GM23338 (cell line): ENCODE measurements at regions not wholly inside any gene's neighbourhood (a gene's known extent, or its start where the extent isn't known, plus 50 kb on each side); places are given as distances from the start of the nearest gene placed in this dataset.

Experiments used
- ATAC-seq: fragments of 200-7000 bp; cut with Tn5 transposase; 3 replicates; pipeline ENCODE4 v1.9.1; 2020
- DNase-seq: peaks from one replicate; pipeline ENCODE4 v3.0.0-alpha.2; 2015; ENCODE audit warnings: low spot score
- H2AFZ ChIP-seq: fragments of 200-600 bp; sonication (generic); 2 replicates; pipeline ENCODE4 v1.8.0; 2016; ENCODE audit warnings: antibody characterized with exemption, mild to moderate bottlenecking, moderate library complexity
- H3F3A ChIP-seq: fragments of 200-600 bp; sonication (generic); replicated peaks from 2 replicates; pipeline ENCODE4 v1.8.0; 2017; ENCODE audit warnings: antibody characterized with exemption, mixed run types, low read depth
- H3K27ac ChIP-seq: fragments of 200-600 bp; sonication (generic); 2 replicates; pipeline ENCODE4 v1.6.1; 2016; ENCODE audit warnings: low read depth
- H3K27me3 ChIP-seq: fragments of 200-600 bp; sonication (generic); 2 replicates; pipeline ENCODE4 v1.8.0; 2016; ENCODE audit warnings: mild to moderate bottlenecking, mixed run types, moderate library complexity; ENCODE audit not compliant: insufficient read depth
- H3K36me3 ChIP-seq: fragments of 200-600 bp; sonication (generic); 2 replicates; pipeline ENCODE4 v1.8.0; 2016; ENCODE audit warnings: mild to moderate bottlenecking; ENCODE audit not compliant: insufficient read depth
- H3K4me1 ChIP-seq: fragments of 200-600 bp; sonication (generic); 2 replicates; pipeline ENCODE4 v1.8.0; 2016; ENCODE audit warnings: mild to moderate bottlenecking, moderate library complexity; ENCODE audit not compliant: insufficient read depth
- H3K4me2 ChIP-seq: fragments of 200-600 bp; sonication (generic); 2 replicates; pipeline ENCODE4 v1.7.1; 2017; ENCODE audit warnings: mixed run types
- H3K4me3 ChIP-seq: fragments of 200-600 bp; sonication (generic); 2 replicates; pipeline ENCODE4 v1.6.1; 2016; ENCODE audit warnings: mixed run types
- H3K79me2 ChIP-seq: fragments of 200-600 bp; sonication (generic); replicated peaks from 2 replicates; pipeline ENCODE4 v1.8.0; 2017; ENCODE audit warnings: mild to moderate bottlenecking; ENCODE audit not compliant: insufficient read depth
- H3K9me2 ChIP-seq: fragments of 200-600 bp; sonication (generic); 2 replicates; pipeline ENCODE4 v1.8.0; 2017; ENCODE audit not compliant: insufficient read depth
- H4K20me1 ChIP-seq: fragments of 200-600 bp; sonication (generic); replicated peaks from 2 replicates; pipeline ENCODE4 v1.8.0; 2017; ENCODE audit warnings: mild to moderate bottlenecking; ENCODE audit not compliant: insufficient read depth
- H3K27ac Mint-ChIP-seq: 2 replicates; pipeline ENCODE4 v1.8.0; 2020; ENCODE audit warnings: inconsistent platforms, mild to moderate bottlenecking, moderate library complexity, mixed read lengths
- H3K27me3 Mint-ChIP-seq: 3 replicates; pipeline ENCODE4 v1.8.0; 2022; ENCODE audit warnings: low read depth, mild to moderate bottlenecking, moderate library complexity, mixed read lengths, inconsistent platforms; ENCODE audit not compliant: insufficient read depth, poor library complexity
- H3K36me3 Mint-ChIP-seq: 3 replicates; pipeline ENCODE4 v1.8.0; 2021; ENCODE audit warnings: low read depth, mild to moderate bottlenecking, inconsistent platforms, moderate library complexity, mixed read lengths
- H3K4me1 Mint-ChIP-seq: 3 replicates; pipeline ENCODE4 v1.8.0; 2020; ENCODE audit warnings: mild to moderate bottlenecking, inconsistent platforms, mixed read lengths
- H3K4me3 Mint-ChIP-seq: 3 replicates; pipeline ENCODE4 v1.8.0; 2021; ENCODE audit warnings: moderate library complexity, mild to moderate bottlenecking, inconsistent platforms, mixed read lengths
- H3K9me3 Mint-ChIP-seq: 3 replicates; pipeline ENCODE4 v1.8.0; 2020; ENCODE audit warnings: moderate library complexity, mild to moderate bottlenecking, inconsistent platforms, mixed read lengths
- CREB1 ChIP-seq: fragments of 250-450 bp; sonication (Bioruptor Pico); IDR thresholded peaks from 2 replicates; pipeline ENCODE4 v1.5.0; 2020; ENCODE audit warnings: low read depth, mild to moderate bottlenecking, moderate library complexity
- EZH2 ChIP-seq: fragments of 200-600 bp; sonication (generic); IDR thresholded peaks from one replicate; pipeline ENCODE4 v1.8.0; 2017; ENCODE audit warnings: antibody characterized with exemption, mild to moderate bottlenecking, low read depth; ENCODE audit not compliant: unreplicated experiment
- EZH2phosphoT487 ChIP-seq: fragments of 200-600 bp; sonication (generic); IDR thresholded peaks from one replicate; pipeline ENCODE4 v1.8.1; 2018; ENCODE audit warnings: antibody characterized with exemption; ENCODE audit not compliant: unreplicated experiment
- JUNB ChIP-seq: IDR thresholded peaks from one replicate; pipeline ENCODE4 v1.6.1; 2016; ENCODE audit warnings: antibody characterized with exemption; ENCODE audit not compliant: unreplicated experiment
- NANOG ChIP-seq: IDR thresholded peaks from 2 replicates; pipeline ENCODE4 v1.6.1; 2016; ENCODE audit warnings: antibody characterized with exemption, borderline replicate concordance
- POLR2AphosphoS5 ChIP-seq: IDR thresholded peaks from 2 replicates; pipeline ENCODE4 v1.6.1; 2016; ENCODE audit warnings: antibody characterized with exemption, low read depth
- STAT1 ChIP-seq: IDR thresholded peaks from one replicate; pipeline ENCODE4 v1.6.1; 2016; ENCODE audit warnings: antibody characterized with exemption; ENCODE audit not compliant: unreplicated experiment
- ZNF114 ChIP-seq: fragments of 250-450 bp; sonication (Bioruptor Pico); IDR thresholded peaks from 2 replicates; pipeline ENCODE4 v1.5.0; 2020; ENCODE audit warnings: mild to moderate bottlenecking, moderate library complexity
- TF ChIP-seq, protein P1 (sequence below): fragments of 250-450 bp; sonication (Bioruptor Pico); IDR thresholded peaks from 2 replicates; pipeline ENCODE4 v1.5.0; 2020; ENCODE audit warnings: mild to moderate bottlenecking, moderate library complexity
- TF ChIP-seq, protein P2 (sequence below): IDR thresholded peaks from one replicate; pipeline ENCODE4 v1.6.1; 2018; ENCODE audit warnings: antibody characterized with exemption; ENCODE audit not compliant: unreplicated experiment
- TF ChIP-seq, protein P3 (sequence below): IDR thresholded peaks from 2 replicates; pipeline ENCODE4 v1.6.1; 2016; ENCODE audit warnings: antibody characterized with exemption

DNA sequence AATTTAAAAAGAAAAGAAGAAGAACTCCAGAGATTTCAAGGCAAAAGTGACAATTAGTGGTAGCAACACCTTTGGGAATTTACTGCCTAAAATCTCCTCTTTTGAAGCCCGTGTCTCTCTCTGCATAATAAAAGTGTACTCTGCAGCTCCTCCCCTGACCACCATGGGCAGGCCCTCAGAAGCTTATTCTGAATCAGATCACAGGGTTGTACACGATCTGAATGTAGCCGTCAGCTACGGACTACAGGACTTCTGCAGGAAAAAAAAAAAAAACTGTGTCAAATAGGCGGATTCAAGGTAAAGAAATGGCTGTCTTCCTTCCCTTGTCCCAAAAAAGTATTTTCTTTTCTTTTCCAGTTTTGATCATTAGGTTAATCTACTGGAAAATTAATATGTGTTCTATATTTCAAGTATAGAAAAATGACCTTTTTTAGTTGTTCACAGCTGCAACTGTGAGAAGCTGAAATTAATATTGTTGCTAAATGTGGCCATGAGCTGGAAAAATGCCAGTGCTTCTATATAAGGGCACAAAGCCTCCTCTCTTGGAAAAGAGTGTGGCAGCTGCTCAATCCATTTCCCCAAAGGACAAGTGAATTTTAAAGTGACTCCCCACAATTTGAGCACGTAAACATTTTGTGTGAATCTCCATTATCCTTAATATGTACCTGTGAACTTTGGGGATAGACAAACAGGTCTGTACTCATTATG, 397.4 kb downstream of the C6orf118 start (continued):
- TF ChIP-seq, protein P1, sequence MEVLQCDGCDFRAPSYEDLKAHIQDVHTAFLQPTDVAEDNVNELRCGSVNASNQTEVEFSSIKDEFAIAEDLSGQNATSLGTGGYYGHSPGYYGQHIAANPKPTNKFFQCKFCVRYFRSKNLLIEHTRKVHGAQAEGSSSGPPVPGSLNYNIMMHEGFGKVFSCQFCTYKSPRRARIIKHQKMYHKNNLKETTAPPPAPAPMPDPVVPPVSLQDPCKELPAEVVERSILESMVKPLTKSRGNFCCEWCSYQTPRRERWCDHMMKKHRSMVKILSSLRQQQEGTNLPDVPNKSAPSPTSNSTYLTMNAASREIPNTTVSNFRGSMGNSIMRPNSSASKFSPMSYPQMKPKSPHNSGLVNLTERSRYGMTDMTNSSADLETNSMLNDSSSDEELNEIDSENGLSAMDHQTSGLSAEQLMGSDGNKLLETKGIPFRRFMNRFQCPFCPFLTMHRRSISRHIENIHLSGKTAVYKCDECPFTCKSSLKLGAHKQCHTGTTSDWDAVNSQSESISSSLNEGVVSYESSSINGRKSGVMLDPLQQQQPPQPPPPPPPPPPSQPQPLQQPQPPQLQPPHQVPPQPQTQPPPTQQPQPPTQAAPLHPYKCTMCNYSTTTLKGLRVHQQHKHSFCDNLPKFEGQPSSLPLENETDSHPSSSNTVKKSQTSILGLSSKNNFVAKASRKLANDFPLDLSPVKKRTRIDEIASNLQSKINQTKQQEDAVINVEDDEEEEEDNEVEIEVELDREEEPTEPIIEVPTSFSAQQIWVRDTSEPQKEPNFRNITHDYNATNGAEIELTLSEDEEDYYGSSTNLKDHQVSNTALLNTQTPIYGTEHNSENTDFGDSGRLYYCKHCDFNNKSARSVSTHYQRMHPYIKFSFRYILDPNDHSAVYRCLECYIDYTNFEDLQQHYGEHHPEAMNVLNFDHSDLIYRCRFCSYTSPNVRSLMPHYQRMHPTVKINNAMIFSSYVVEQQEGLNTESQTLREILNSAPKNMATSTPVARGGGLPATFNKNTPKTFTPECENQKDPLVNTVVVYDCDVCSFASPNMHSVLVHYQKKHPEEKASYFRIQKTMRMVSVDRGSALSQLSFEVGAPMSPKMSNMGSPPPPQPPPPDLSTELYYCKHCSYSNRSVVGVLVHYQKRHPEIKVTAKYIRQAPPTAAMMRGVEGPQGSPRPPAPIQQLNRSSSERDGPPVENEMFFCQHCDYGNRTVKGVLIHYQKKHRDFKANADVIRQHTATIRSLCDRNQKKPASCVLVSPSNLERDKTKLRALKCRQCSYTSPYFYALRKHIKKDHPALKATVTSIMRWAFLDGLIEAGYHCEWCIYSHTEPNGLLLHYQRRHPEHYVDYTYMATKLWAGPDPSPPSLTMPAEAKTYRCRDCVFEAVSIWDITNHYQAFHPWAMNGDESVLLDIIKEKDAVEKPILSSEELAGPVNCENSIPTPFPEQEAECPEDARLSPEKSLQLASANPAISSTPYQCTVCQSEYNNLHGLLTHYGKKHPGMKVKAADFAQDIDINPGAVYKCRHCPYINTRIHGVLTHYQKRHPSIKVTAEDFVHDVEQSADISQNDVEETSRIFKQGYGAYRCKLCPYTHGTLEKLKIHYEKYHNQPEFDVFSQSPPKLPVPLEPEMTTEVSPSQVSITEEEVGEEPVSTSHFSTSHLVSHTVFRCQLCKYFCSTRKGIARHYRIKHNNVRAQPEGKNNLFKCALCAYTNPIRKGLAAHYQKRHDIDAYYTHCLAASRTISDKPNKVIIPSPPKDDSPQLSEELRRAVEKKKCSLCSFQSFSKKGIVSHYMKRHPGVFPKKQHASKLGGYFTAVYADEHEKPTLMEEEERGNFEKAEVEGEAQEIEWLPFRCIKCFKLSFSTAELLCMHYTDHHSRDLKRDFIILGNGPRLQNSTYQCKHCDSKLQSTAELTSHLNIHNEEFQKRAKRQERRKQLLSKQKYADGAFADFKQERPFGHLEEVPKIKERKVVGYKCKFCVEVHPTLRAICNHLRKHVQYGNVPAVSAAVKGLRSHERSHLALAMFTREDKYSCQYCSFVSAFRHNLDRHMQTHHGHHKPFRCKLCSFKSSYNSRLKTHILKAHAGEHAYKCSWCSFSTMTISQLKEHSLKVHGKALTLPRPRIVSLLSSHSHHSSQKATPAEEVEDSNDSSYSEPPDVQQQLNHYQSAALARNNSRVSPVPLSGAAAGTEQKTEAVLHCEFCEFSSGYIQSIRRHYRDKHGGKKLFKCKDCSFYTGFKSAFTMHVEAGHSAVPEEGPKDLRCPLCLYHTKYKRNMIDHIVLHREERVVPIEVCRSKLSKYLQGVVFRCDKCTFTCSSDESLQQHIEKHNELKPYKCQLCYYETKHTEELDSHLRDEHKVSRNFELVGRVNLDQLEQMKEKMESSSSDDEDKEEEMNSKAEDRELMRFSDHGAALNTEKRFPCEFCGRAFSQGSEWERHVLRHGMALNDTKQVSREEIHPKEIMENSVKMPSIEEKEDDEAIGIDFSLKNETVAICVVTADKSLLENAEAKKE (CRISPR knock-in tag) = no peak

DNA sequence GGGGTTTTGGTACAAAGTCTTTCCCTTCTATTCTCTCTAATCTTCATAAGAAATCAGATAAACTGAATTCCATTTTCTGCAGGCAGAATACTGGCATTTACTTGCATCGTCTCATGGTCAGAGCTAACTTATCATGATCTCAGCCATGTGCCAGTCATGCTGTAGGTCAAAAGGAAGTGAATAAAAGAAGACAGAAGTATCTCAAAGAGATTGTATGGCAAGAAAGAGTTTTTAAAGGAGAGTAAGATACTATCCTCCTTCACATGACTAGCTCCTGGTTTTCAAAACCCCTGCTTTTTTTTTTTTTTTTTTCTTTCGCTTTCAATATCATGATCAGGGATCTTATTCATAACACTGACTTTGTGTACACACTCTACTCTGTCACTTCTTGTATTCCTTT, 398.3 kb downstream of the C6orf118 start:
- Histone ChIP-seq H3K36me3 (no peaks in the 10 kb centered on the region; the same call in 1 of the 2 replicates), H3K4me2 (no peak overlapping the region), H3K4me3 (no peak overlapping the region), H3K9me2 (no peaks in the 10 kb centered on the region; the same call in 1 of the 2 replicates), H3K79me2 (no peaks in the 10 kb centered on the region), H3K4me1 (peaks cover 17% of the 10 kb centered on the region; the same call in 1 of the 2 replicates), H2AFZ (no peak overlapping the region), H3K27ac (no peak overlapping the region), H3F3A (no peaks in the 10 kb centered on the region), H4K20me1 (no peaks in the 10 kb centered on the region), H3K27me3 (no peaks in the 10 kb centered on the region)
- peaks cover 10% of the 10 kb centered on the region; the same call in 2 of the 3 replicates for H3K4me1 Mint-ChIP-seq
- H3K36me3 Mint-ChIP-seq = no peaks in the 10 kb centered on the region
- H3K9me3 Mint-ChIP-seq = no peaks in the 10 kb centered on the region; the same call in 2 of the 3 replicates
- H3K27ac Mint-ChIP-seq = no peak overlapping the region
- no peak overlapping the region for H3K4me3 Mint-ChIP-seq
- ATAC-seq (no peak), DNase-seq (no peak)
- no peaks in the 10 kb centered on the region for H3K27me3 Mint-ChIP-seq
- TF ChIP-seq CREB1 = no peak
- TF ChIP-seq, protein P2, sequence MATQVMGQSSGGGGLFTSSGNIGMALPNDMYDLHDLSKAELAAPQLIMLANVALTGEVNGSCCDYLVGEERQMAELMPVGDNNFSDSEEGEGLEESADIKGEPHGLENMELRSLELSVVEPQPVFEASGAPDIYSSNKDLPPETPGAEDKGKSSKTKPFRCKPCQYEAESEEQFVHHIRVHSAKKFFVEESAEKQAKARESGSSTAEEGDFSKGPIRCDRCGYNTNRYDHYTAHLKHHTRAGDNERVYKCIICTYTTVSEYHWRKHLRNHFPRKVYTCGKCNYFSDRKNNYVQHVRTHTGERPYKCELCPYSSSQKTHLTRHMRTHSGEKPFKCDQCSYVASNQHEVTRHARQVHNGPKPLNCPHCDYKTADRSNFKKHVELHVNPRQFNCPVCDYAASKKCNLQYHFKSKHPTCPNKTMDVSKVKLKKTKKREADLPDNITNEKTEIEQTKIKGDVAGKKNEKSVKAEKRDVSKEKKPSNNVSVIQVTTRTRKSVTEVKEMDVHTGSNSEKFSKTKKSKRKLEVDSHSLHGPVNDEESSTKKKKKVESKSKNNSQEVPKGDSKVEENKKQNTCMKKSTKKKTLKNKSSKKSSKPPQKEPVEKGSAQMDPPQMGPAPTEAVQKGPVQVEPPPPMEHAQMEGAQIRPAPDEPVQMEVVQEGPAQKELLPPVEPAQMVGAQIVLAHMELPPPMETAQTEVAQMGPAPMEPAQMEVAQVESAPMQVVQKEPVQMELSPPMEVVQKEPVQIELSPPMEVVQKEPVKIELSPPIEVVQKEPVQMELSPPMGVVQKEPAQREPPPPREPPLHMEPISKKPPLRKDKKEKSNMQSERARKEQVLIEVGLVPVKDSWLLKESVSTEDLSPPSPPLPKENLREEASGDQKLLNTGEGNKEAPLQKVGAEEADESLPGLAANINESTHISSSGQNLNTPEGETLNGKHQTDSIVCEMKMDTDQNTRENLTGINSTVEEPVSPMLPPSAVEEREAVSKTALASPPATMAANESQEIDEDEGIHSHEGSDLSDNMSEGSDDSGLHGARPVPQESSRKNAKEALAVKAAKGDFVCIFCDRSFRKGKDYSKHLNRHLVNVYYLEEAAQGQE = no peak
- no peak for TF ChIP-seq STAT1
- TF ChIP-seq NANOG = no peak
- TF ChIP-seq ZNF114 (CRISPR knock-in tag) = no peak
- TF ChIP-seq, protein P3, sequence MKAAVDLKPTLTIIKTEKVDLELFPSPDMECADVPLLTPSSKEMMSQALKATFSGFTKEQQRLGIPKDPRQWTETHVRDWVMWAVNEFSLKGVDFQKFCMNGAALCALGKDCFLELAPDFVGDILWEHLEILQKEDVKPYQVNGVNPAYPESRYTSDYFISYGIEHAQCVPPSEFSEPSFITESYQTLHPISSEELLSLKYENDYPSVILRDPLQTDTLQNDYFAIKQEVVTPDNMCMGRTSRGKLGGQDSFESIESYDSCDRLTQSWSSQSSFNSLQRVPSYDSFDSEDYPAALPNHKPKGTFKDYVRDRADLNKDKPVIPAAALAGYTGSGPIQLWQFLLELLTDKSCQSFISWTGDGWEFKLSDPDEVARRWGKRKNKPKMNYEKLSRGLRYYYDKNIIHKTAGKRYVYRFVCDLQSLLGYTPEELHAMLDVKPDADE = no peak
- no peak for TF ChIP-seq JUNB
- no peak for TF ChIP-seq EZH2phosphoT487
- no peak for TF ChIP-seq POLR2AphosphoS5
- TF ChIP-seq EZH2 = no peak
